ENCODE measurements at regions not wholly inside any gene's neighbourhood (a gene's known extent, or its start where the extent isn't known, plus 50 kb on each side); places are given as distances from the start of the nearest gene placed in this dataset.

DNA sequence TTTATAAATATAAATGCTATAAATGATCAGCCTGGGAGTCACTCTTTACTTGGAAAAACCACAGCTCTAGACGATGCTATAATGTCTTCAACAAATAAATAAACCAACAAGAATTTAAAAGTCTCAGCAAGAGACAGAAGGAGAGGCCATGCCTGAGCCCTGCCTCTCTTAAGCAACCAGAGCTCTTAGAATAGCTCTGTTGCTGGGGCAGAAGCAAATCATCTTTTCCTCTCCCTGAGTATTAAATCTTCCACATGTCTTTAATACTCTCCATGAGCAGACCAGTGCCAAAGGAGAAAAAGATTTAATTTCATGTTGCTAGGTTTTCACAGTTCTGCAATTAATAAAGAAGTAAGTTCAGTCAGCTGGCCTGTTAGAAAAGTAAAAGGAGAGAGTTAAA lies 408.0 kb upstream of the SLC30A5 start:
- no peak for TF ChIP-seq POLR2A (IDR thresholded peaks at IDR 0.05; ENCODE audit: low read length)
- TF ChIP-seq GATA1 (IDR thresholded peaks at IDR 0.05; ENCODE audit: low read depth, low read length): no peak
